ENCODE measurements at regions not wholly inside any gene's neighbourhood (a gene's known extent, or its start where the extent isn't known, plus 50 kb on each side); places are given as distances from the start of the nearest gene placed in this dataset.
"Not testable (repeated sequence)": the region's sequence is repeated elsewhere in the genome, so short reads cannot be mapped to it uniquely, and the experiment has no call there.

DNA sequence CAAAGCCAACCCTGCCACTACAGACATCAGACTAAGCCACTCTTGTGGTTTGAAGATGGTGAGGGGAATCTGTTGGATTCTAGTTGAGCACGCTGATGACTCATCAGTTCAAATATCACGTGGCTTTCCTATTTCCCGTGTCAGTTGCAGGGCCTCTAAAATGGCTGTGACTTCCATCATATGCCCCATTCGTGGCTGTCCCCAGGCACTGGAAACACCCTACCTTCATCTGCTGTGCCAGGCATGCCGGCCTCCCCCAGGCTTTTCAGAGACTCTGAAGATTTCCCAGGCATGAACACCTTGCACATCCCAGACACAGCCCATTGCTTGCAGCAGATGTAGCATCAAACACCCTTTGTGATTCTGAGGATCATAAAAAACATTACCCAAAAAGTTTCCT is 659.9 kb downstream of the UQCRFS1 start:
- no peak for DNase-seq

DNA sequence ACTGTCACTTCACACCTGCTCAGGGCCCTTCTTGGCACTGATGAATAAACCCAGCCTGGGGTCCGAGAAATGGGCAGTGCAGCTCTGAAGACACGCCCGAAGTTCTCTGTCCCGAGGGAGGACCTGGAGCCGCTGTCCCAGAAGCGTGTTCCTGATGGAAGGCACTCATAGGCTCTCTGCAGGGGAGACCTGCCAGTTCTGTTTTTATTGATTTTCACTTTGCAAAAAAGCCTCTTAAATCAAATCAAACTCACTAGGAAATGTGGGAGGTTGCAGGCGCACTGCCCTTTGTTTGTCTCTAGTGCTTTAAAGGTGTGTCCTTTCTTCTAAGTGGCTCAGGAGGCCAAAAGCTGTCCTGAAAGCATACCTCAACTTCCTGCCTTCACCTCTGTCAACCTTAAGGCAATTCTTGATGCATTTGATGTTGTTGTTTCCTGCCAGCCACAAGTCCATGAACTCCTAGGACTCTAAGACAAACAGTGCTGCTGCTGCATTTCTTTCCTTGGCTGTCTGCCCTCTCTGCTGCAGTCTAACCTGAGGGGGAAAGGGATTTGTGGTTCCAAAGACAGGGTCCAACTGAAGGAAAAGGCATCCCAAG is 663.2 kb downstream of the UQCRFS1 start:
- DNase-seq: no peak

- DNase-seq: no peak
These were observed 666.7 kb downstream of the UQCRFS1 start for GRCh38 chr19:28546148-28546685.

DNA sequence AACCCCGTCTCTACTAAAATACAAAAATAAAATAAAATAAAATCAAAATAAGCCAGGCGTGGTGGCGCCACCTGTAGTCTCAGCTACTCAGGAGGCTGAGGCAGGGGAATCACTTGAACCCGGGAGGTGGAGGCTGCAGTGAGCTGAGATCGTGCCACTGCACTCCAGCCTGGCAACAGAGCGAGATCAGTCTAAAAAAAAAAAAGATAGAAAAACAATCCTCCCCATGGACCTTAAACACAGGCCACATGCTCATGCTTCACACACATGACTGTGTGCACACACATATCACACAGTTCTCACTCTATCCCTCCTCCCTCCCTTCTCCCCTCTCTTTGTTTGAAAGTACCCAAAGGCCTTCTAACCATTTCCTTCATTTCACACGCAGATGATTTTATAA is 667.6 kb downstream of the UQCRFS1 start:
- not testable (repeated sequence) for DNase-seq

DNA sequence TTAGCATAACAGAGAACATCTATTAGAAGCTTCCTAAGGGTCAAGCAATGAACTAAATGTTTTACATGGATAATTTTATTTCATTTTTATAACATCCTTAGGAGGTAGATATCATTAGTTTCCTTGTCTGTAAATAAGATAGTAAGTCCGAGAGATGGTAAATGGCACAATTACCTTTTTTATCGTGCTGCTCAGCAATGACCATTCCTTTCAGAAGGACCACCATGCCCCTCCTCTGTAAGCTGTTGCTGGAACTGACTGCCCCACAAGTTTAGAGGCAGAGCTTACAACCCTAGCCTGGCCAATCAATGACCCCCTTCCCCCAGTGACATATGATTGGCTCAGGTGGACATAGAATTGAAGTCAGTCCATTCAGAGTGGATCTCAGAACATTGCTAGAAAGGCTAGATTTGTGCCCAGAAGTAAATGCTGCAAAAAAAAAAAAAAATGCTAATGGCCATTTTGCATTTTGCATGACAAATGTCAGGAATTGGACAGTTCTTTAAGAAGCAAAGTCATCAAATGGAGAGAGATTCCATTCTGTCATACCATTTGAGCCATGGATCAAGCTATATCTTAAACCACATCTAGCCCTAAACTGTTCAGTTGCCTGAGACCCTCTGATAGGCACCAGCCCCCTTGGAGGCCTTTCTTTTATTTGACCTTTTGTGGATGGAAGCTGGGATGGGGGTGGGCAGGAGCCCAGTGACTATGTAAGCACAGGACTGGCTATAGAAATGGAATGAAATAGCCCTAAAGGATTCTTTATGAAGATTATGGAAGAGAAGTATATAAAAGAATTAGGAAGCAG is 668.3 kb downstream of the UQCRFS1 start:
- no peak for DNase-seq

GRCh38 chr19:28543244-28543776 is 669.6 kb downstream of the UQCRFS1 start:
- DNase-seq: no peak

- no peak for DNase-seq
These were observed 670.3 kb downstream of the UQCRFS1 start for GRCh38 chr19:28542394-28543243.

DNA sequence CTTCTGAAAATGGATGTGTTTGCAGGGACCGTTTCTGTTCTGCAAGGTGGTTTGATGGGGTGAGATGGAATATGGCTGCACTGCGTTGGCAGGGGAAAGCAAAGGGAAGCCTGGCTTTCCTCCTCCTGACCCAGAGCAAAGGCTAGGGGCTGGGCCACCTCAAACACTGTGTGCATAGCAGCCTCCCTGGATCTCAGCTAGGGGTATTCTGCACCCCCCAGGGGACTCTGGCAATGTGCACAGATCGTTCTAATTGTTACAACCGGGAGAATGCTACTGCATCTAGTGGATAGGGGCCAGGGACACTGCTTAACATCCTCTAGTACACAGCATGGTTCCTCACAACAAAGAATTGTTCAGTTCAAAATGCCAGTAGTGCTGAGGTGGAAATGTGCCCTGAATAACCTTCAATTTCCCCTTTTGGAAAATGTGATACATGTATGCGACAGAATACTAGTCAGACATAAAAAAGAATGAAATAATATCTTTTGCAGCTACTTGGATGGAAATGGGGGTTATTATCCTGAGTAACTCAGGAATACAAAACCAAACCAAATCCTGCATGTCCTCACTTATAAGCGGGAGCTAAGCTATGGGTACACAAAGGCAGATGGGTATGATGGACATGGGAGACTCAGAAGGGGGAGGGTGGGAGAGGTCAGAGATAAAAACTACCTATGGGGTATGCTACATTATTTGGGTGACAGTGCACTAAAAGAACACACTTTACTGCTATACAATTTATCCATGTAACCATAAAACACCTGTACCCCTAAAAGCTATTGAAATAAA is 671.2 kb downstream of the UQCRFS1 start:
- DNase-seq: no peak

DNA sequence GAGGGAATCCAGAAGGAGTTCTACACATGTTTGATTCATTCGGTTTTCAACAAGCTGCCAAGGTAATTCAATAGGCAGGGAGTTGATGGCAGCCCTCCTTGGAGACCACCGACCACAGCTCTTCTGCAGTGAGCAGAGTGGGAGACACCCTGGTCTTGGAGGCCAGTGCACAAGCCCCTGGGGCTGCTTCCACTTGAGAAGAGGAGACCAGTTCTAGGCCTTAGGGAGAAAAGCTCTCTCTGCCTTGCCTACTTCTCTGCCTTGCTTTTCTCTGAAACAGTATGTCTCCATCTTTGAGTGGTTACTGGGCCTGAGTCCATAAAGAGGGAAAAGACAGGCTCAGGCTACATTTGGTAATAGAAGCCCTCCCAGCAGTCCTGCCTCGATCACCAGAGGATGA is 671.9 kb downstream of the UQCRFS1 start:
- no peak for DNase-seq

DNA sequence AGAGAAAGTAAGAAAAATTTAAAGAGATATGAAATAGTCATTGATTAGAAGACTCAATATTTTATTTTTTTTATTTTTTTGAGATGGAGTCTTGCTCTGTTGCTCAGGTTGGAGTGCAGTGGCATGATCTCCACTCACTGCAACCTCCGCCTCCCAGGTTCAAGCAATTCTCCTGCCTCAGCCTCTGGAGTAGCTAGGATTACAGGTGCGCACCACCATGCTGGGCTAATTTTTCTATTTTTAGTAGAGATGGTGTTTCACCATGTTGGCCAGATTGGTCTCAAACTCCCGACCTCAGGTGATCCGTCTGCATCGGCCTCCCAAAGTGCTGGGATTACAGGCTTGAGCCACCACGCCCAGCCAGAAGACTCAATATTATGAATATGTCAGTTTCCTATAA is 672.6 kb downstream of the UQCRFS1 start:
- not testable (repeated sequence) for DNase-seq

- no peak for DNase-seq
These were observed 673.2 kb downstream of the UQCRFS1 start for GRCh38 chr19:28539759-28540158.

DNA sequence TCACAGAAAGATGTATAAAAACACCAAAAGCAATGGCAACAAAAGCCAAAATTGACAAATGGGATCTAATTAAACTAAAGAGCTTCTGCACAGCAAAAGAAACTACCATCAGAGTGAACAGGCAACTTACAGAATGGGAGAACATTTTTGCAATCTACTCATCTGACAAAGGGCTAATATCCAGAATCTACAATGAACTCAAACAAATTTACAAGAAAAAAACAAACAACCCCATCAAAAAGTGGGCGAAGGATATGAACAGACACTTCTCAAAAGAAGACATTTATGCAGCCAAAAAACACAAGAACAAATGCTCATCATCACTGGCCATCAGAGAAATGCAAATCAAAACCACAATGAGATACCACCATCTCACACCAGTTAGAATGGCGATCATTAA is 674.4 kb downstream of the UQCRFS1 start:
- DNase-seq: not testable (repeated sequence)

GRCh38 chr19:28537896-28538295 is 675.1 kb downstream of the UQCRFS1 start:
- DNase-seq: no peak

- DNase-seq: no peak
These were observed 675.9 kb downstream of the UQCRFS1 start for GRCh38 chr19:28537079-28537478.

GRCh38 chr19:28535352-28535775 is 677.6 kb downstream of the UQCRFS1 start:
- no peak for DNase-seq

DNA sequence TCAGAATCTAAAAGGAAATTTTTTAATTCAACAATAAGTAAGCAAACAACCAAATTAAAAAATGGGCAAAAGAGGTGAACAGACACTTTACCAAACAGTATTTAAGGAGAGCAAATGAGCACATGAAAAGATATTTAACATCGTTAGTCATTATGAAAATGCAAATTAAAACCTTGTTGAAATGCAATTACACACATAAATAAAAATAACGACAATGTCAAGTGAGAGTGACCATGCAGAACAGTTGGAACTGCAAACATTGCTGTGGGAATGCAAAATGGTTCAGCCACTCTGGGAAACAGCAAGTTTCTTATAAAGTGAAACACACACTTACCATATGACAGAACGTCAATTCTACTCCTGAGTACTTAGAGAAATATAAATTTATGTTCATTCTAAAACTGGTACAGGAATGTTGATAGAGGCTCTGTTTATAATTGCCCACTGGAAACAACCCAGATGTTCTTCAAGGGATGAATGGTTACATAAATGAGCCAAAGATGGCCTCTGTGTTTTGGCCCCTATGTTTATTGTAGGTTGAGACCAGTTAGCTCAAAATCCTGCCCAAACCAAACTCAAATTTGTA is 678.1 kb downstream of the UQCRFS1 start:
- no peak for DNase-seq

DNA sequence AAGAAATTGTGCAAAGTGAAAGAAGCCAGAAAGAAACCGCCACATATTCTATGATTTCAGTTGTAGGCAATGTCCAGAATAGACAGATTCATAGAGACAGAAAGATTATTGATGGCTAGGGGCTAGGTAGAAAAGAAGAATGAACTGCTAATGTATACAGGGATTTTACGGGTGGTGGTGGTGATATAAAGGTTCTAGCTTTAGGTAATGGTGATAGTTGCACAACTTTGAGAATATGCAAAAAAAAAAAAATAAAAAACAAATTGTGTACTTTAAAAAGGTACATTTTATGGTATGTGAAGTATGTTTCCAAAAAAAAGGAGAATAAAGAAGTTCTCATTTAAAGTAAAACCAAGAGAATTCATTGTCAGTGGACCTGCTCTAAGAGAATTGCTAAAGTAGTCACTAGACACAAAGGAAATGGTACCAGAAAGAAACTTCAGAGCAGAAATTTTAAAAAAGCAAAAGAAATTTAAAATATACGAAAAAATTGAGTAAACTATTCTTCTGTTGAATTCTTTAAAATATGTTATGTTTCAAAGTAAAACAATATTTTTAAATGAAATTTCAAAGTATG is 680.1 kb downstream of the UQCRFS1 start:
- DNase-seq: no peak

GRCh38 chr19:28531979-28532378 is 681.0 kb downstream of the UQCRFS1 start:
- no peak for DNase-seq

- DNase-seq: no peak
These were observed 682.4 kb downstream of the UQCRFS1 start for GRCh38 chr19:28530406-28531035.

GRCh38 chr19:28526038-28526437 is 686.9 kb downstream of the UQCRFS1 start:
- DNase-seq: no peak

DNA sequence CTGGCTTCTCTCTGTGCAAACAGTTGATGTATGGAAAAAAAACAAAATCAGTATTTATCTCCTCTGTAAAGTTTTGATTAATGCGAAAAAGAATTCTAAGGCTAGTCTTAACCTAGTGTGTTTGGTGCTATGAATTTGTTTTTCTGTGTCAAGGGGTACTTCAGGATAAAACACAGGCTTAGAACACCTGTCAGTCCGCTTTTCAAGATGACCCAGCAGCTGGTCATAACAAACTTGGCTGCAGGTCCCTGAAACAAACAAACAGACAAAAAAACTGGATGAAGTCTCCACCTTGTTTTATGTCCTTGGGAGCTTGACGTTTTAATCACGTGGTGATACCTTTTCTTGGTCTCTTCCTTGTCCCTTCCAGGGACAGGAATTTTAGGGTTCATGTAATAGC is 689.3 kb downstream of the UQCRFS1 start:
- no peak for DNase-seq

Measured in hematopoietic multipotent progenitor cell treated with erythropoietin and hydrocortisone succinate and interleukin-3 and kit ligand, for 6 days (in vitro differentiated cells).